ENCODE measurements at regions not wholly inside any gene's neighbourhood (a gene's known extent, or its start where the extent isn't known, plus 50 kb on each side); places are given as distances from the start of the nearest gene placed in this dataset.

- Histone ChIP-seq H3K4me1 (ENCODE audit: control insufficient read depth in 5 of 5, insufficient read depth in 5 of 5, low read length in 5 of 5) (peaks cover 0 to 4% (median 0%) of the 10 kb centered on the region in 5 donors), H3K9me3 (ENCODE audit: control insufficient read depth in 4 of 4, insufficient read depth in 3 of 4, low read length in 3 of 4) (peaks cover 0 to 4% (median 0%) of the 10 kb centered on the region in 4 donors), H3K27me3 (ENCODE audit: control insufficient read depth in 3 of 3, insufficient read depth in 3 of 3, low read length in 2 of 3) (no peaks in the 10 kb centered on the region), H3K4me3 (no peak overlapping the region), H3K9ac (ENCODE audit: insufficient read depth in 1 of 2, low read length in 2 of 2) (no peak overlapping the region), H3K36me3 (ENCODE audit: control insufficient read depth in 4 of 4, insufficient read depth in 4 of 4, low read length in 4 of 4) (no peaks in the 10 kb centered on the region), H3K27ac (ENCODE audit: low read depth in 1 of 2, low read length in 1 of 2) (no peak overlapping the region)
- no peak for TF ChIP-seq CTCF (IDR thresholded peaks at IDR 0.05; ENCODE audit: control extremely low read depth, extremely low read depth)
- ATAC-seq (ENCODE audit: insufficient read depth, low FRiP score), result no peak
- DNase-seq, result no peak
These were observed 106.4 kb upstream of the EDNRB start for GRCh38 chr13:78024996-78025395.

- Histone ChIP-seq H3K36me3 (ENCODE audit: control insufficient read depth in 4 of 4, insufficient read depth in 4 of 4, low read length in 4 of 4) (no peaks in the 10 kb centered on the region), H3K4me1 (ENCODE audit: control insufficient read depth in 5 of 5, insufficient read depth in 5 of 5, low read length in 5 of 5) (peaks cover 0 to 4% (median 0%) of the 10 kb centered on the region in 5 donors), H3K9ac (ENCODE audit: insufficient read depth in 1 of 2, low read length in 2 of 2) (no peak overlapping the region), H3K27ac (ENCODE audit: low read depth in 1 of 2, low read length in 1 of 2) (no peak overlapping the region), H3K27me3 (ENCODE audit: control insufficient read depth in 3 of 3, insufficient read depth in 3 of 3, low read length in 2 of 3) (no peaks in the 10 kb centered on the region), H3K9me3 (ENCODE audit: control insufficient read depth in 4 of 4, insufficient read depth in 3 of 4, low read length in 3 of 4) (no peaks in the 10 kb centered on the region), H3K4me3 (no peak overlapping the region)
- whole genome bisulfite sequencing, 2 donors, result 56 to 60% methylated on average over 2 of the region's 2 CpGs
- DNase-seq (peak in 2 of 3 donors; percentile 37 to 43), ATAC-seq (ENCODE audit: insufficient read depth, low FRiP score) (peak; percentile 82)
- TF ChIP-seq CTCF (IDR thresholded peaks at IDR 0.05; ENCODE audit: control extremely low read depth, extremely low read depth), result no peak
These were observed 103.7 kb upstream of the EDNRB start for GRCh38 chr13:78022164-78022877.

- Histone ChIP-seq H3K4me3 (no peak overlapping the region), H3K27ac (ENCODE audit: low read depth in 1 of 2, low read length in 1 of 2) (no peak overlapping the region), H3K9ac (ENCODE audit: insufficient read depth in 1 of 2, low read length in 2 of 2) (no peak overlapping the region), H3K4me1 (ENCODE audit: control insufficient read depth in 5 of 5, insufficient read depth in 5 of 5, low read length in 5 of 5) (peaks cover 0 to 4% (median 0%) of the 10 kb centered on the region in 5 donors), H3K36me3 (ENCODE audit: control insufficient read depth in 4 of 4, insufficient read depth in 4 of 4, low read length in 4 of 4) (no peaks in the 10 kb centered on the region), H3K9me3 (ENCODE audit: control insufficient read depth in 4 of 4, insufficient read depth in 3 of 4, low read length in 3 of 4) (no peaks in the 10 kb centered on the region), H3K27me3 (ENCODE audit: control insufficient read depth in 3 of 3, insufficient read depth in 3 of 3, low read length in 2 of 3) (no peaks in the 10 kb centered on the region)
- WGBS, 2 donors, result 80 to 86% methylated on average over 7 of the region's 7 CpGs
- DNase-seq, result peak; percentile 13 to 21 (median 15)
- ATAC-seq (ENCODE audit: insufficient read depth, low FRiP score), result no peak
- TF ChIP-seq CTCF (IDR thresholded peaks at IDR 0.05; ENCODE audit: control extremely low read depth, extremely low read depth), result no peak
These were observed 102.2 kb upstream of the EDNRB start for GRCh38 chr13:78020861-78021260.

- 65 to 83% methylated on average over 3 of the region's 3 CpGs for WGBS, 2 donors
- H3K36me3 ChIP-seq (ENCODE audit: control insufficient read depth in 4 of 4, insufficient read depth in 4 of 4, low read length in 4 of 4), result no peaks in the 10 kb centered on the region
- DNase-seq, result peak in 1 of 3 donors; percentile 20
These were observed 97.2 kb upstream of the EDNRB start for GRCh38 chr13:78015782-78016181.

More at GRCh38 chr13:78015782-78016181, 97.2 kb upstream of the EDNRB start:
- Histone ChIP-seq H3K4me3 (no peak overlapping the region), H3K27ac (ENCODE audit: low read depth in 1 of 2, low read length in 1 of 2) (no peak overlapping the region), H3K9ac (ENCODE audit: insufficient read depth in 1 of 2, low read length in 2 of 2) (no peak overlapping the region), H3K9me3 (ENCODE audit: control insufficient read depth in 4 of 4, insufficient read depth in 3 of 4, low read length in 3 of 4) (no peaks in the 10 kb centered on the region), H3K4me1 (ENCODE audit: control insufficient read depth in 5 of 5, insufficient read depth in 5 of 5, low read length in 5 of 5) (peaks cover 0 to 10% (median 0%) of the 10 kb centered on the region in 5 donors), H3K27me3 (ENCODE audit: control insufficient read depth in 3 of 3, insufficient read depth in 3 of 3, low read length in 2 of 3) (no peaks in the 10 kb centered on the region)
- TF ChIP-seq CTCF (IDR thresholded peaks at IDR 0.05; ENCODE audit: control extremely low read depth, extremely low read depth), result no peak
- peak; percentile 62 for ATAC-seq (ENCODE audit: insufficient read depth, low FRiP score)
